Thoracic aorta (tissue), 2 donors: ENCODE measurements at regions not wholly inside any gene's neighbourhood (a gene's known extent, or its start where the extent isn't known, plus 50 kb on each side); places are given as distances from the start of the nearest gene placed in this dataset.

Experiments
- ATAC-seq: fragments of 150-250 bp; one replicate; pipeline ENCODE4 v1.8.0; 2017; ENCODE audit warnings: low read depth; ENCODE audit not compliant: insufficient number of reproducible peaks, low FRiP score
- DNase-seq: peaks from one replicate; pipeline ENCODE4 v3.0.0-alpha.2; 2020; ENCODE audit warnings: low spot score
- H3K27ac ChIP-seq, 2 donors: fragments of 200-600 bp; sonication (generic); 1 replicate in 1 of 2; 2 replicates in 1 of 2; pipeline ENCODE4 v1.5.1; 2016; ENCODE audit warnings: mild to moderate bottlenecking in 2 of 2, moderate library complexity in 2 of 2
- H3K27me3 ChIP-seq: fragments of 200-600 bp; sonication (generic); replicated peaks from 2 replicates; pipeline ENCODE4 v1.6.0; 2016; ENCODE audit warnings: mild to moderate bottlenecking; ENCODE audit not compliant: insufficient read depth
- H3K36me3 ChIP-seq: fragments of 200-600 bp; sonication (generic); one replicate; pipeline ENCODE4 v1.5.1; 2016
- H3K4me1 ChIP-seq, 2 donors: fragments of 200-600 bp; sonication (generic); 1 replicate in 1 of 2; 2 replicates in 1 of 2; pipeline versions ENCODE4 v1.5.1 to v1.6.0; 2016; ENCODE audit warnings: low read depth in 2 of 2, mild to moderate bottlenecking in 1 of 2; ENCODE audit not compliant: control insufficient read depth in 1 of 2
- H3K4me3 ChIP-seq: fragments of 200-600 bp; sonication (generic); 2 replicates; pipeline ENCODE4 v1.5.1; 2016; ENCODE audit warnings: mild to moderate bottlenecking
- H3K9me3 ChIP-seq: fragments of 200-600 bp; sonication (generic); 2 replicates; pipeline ENCODE4 v1.5.1; 2016
- TF ChIP-seq, protein P1 (sequence below): fragments of 200-600 bp; sonication (generic); IDR thresholded peaks from one replicate; pipeline ENCODE4 v1.5.1; 2019; ENCODE audit warnings: antibody characterized with exemption

DNA sequence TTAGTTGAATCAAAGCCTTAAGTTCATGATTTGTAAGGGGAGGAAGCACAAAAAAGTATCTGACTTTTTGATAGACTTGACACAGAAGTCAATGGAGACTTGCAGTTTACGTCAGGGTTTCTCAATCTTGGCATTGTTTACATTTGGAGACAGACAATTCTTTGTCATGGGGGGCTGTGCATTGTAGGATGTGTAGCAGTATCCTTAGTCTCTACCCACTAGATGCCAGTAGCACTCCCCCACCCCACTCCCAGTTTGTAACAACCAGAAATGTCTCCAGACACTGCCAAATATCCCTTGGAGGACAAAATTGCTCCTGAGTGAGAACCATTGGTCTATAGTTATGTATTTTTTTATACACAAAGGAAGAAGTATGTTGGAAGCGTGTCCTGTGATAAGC lies 434.1 kb downstream of the RFPL4B start:
- ATAC-seq (no peak), DNase-seq (no peak)
- no peaks in the 10 kb centered on the region for H3K36me3 ChIP-seq
- TF ChIP-seq, protein P1, sequence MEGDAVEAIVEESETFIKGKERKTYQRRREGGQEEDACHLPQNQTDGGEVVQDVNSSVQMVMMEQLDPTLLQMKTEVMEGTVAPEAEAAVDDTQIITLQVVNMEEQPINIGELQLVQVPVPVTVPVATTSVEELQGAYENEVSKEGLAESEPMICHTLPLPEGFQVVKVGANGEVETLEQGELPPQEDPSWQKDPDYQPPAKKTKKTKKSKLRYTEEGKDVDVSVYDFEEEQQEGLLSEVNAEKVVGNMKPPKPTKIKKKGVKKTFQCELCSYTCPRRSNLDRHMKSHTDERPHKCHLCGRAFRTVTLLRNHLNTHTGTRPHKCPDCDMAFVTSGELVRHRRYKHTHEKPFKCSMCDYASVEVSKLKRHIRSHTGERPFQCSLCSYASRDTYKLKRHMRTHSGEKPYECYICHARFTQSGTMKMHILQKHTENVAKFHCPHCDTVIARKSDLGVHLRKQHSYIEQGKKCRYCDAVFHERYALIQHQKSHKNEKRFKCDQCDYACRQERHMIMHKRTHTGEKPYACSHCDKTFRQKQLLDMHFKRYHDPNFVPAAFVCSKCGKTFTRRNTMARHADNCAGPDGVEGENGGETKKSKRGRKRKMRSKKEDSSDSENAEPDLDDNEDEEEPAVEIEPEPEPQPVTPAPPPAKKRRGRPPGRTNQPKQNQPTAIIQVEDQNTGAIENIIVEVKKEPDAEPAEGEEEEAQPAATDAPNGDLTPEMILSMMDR = no peak
- no peak overlapping the region for H3K27ac ChIP-seq
- no peaks in the 10 kb centered on the region for H3K4me1 ChIP-seq
- no peaks in the 10 kb centered on the region for H3K9me3 ChIP-seq
- no peak overlapping the region for H3K4me3 ChIP-seq
- H3K27me3 ChIP-seq = no peaks in the 10 kb centered on the region

DNA sequence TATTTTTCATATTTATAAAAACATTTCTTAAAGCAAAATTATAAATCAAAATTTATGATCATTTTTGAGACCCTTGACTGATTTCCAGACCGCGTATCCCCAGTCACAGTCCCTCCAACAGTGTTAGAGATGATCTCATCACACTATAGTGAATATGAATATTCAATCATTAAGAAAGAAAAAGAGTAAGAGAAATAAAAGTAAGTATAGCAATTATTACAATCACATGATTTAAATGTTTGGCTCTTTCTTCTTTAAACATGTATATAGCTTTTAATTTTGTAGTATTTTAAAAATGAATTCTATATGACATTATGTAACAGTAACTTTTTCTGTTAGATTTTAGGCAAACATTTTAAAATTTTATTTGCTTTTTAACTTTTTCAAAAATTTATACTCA lies 438.3 kb downstream of the RFPL4B start:
- H3K36me3 ChIP-seq = no peaks in the 10 kb centered on the region
- no peaks in the 10 kb centered on the region for H3K4me1 ChIP-seq
- no peak overlapping the region for H3K4me3 ChIP-seq
- no peak for DNase-seq
- H3K27me3 ChIP-seq = no peaks in the 10 kb centered on the region
- no peaks in the 10 kb centered on the region for H3K9me3 ChIP-seq
- no peak overlapping the region for H3K27ac ChIP-seq
- TF ChIP-seq, protein P1 = no peak
- ATAC-seq = no peak

DNA sequence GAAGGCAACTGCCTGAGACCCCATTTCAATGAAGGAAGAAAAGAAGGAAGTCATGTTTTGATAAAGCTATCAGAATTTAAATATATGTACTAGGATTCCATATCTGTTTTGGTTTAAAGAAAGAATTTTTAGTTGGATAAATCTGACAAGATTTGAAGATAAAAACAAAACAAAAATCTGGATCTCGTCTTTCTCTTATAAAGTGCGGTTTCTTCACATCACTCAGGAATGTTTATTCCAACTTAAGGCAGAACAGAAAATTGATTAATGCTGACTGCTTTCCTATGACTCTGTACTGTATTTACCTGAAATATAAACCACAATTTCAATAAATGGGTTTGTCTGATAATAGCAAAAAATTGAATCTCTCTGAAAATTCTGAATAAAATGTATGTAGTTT lies 439.7 kb downstream of the RFPL4B start:
- Histone ChIP-seq H3K36me3 (no peaks in the 10 kb centered on the region), H3K4me1 (no peaks in the 10 kb centered on the region), H3K4me3 (no peak overlapping the region), H3K27me3 (no peaks in the 10 kb centered on the region), H3K27ac (no peak overlapping the region), H3K9me3 (no peaks in the 10 kb centered on the region)
- ATAC-seq = no peak
- no peak for DNase-seq
- TF ChIP-seq, protein P1 = no peak

DNA sequence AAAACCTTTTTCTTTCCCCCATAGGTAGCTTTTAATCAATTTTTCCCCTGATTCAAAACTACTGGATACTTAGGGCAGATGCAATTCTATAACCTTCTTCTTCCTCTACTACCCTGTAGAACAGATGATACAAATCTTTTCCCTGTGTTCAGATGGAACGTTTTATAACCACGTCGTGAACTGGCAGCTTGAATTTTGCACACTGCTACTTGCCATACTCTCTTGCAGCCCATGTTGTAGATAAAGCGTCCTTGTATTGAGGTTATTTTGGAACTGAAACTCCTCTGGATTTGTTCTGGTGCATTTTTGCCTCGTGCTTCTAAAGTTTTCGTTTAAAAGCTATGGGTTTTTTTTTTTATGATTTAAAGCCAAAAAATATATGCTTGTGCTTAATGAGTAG lies 440.2 kb downstream of the RFPL4B start:
- Histone ChIP-seq H3K27me3 (no peaks in the 10 kb centered on the region), H3K4me3 (no peak overlapping the region), H3K4me1 (no peaks in the 10 kb centered on the region), H3K9me3 (no peaks in the 10 kb centered on the region), H3K36me3 (no peaks in the 10 kb centered on the region), H3K27ac (no peak overlapping the region)
- TF ChIP-seq, protein P1 = no peak
- DNase-seq (no peak), ATAC-seq (no peak)

DNA sequence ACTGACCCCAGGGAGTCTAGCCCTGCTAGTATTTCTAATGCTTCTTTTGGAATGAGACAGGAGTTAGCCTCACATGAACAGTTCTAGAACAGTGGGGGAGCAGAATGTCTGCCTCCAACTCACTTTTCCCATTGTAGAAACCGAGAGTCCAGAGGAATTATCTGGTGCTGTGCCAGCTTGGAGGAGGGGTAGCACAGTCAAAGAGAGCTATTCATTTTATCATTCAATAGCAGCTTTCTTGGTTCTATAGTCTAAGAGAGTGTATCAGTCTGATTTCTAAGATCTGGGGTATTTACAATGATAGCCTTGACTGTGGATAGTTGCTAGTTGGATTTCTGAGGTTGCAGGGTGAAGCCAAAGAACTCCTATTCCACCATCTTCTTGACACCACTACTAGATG lies 448.2 kb downstream of the RFPL4B start:
- Histone ChIP-seq H3K9me3 (peaks cover 4% of the 10 kb centered on the region), H3K4me3 (no peak overlapping the region), H3K27me3 (no peaks in the 10 kb centered on the region), H3K27ac (no peak overlapping the region), H3K36me3 (no peaks in the 10 kb centered on the region), H3K4me1 (no peaks in the 10 kb centered on the region)
- TF ChIP-seq, protein P1 = no peak
- no peak for DNase-seq
- no peak for ATAC-seq
